Spleen (tissue), 7 donors: ENCODE measurements at regions not wholly inside any gene's neighbourhood (a gene's known extent, or its start where the extent isn't known, plus 50 kb on each side); places are given as distances from the start of the nearest gene placed in this dataset.

Experiments
- CTCF ChIP-seq, 11 experiments: fragments of 200-600 bp in 7 of 11; fragments of 450-650 bp in 4 of 11; sonication (generic) in 4 of 11; IDR thresholded peaks in 8 of 11; conservative IDR thresholded peaks in 3 of 11; 1 replicate in 7 of 11; 2 replicates in 4 of 11; pipeline versions ENCODE4 v1.4.0 to v1.8.0; 2016 to 2021; ENCODE audit warnings: antibody characterized with exemption in 11 of 11, inconsistent platforms in 4 of 11, mild to moderate bottlenecking in 1 of 11
- POLR2A ChIP-seq, 3 donors: fragments of 450-650 bp; IDR thresholded peaks; one replicate each; pipeline ENCODE4 v1.5.1; 2017; ENCODE audit warnings: antibody characterized with exemption in 3 of 3, mild to moderate bottlenecking in 1 of 3
- POLR2AphosphoS5 ChIP-seq, 3 donors: sonication (generic); formaldehyde crosslinking; IDR thresholded peaks; one replicate each; pipeline ENCODE4 v1.5.1; 2017; ENCODE audit warnings: antibody characterized with exemption in 3 of 3
- donor health status: DM: no; HTN: no; CAD: no; lungs with moderate emphysema.
- donor health status: DM: no; HTN: no; CAD: no.
- donor health status: DM: no; HTN: no; CAD: no.

GRCh38 chr9:115945009-115945431 is 208.6 kb upstream of the PAPPA start:
- TF ChIP-seq POLR2A (IDR thresholded peaks at IDR 0.05) (no peak), CTCF (IDR thresholded peaks at IDR 0.05 in 8 of 11, conservative IDR thresholded peaks at IDR 0.05 in 3 of 11) (no peak), POLR2AphosphoS5 (IDR thresholded peaks at IDR 0.05) (no peak)
